ENCODE measurements at regions not wholly inside any gene's neighbourhood (a gene's known extent, or its start where the extent isn't known, plus 50 kb on each side); places are given as distances from the start of the nearest gene placed in this dataset.

DNA sequence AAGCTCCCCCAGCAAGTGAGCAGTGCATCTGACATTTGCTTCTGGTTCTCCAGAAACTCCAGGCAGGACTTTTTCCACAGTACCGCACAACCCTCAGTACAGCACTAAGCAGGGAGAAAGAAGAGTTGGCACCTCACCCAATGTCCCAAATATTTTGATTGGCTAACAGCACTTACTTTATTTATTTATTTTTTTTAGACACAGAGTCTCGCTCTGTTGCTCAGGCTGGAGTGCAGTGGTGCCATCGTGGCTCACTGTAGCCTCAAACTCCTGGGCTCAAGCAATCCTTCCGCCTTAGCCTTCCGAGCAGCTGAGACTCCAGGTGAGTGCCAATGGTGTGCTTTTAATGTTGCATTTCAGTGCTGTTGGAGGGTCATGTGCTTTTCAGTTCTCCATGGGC lies 200.3 kb upstream of the ZMIZ1 start:
- TF ChIP-seq POLR2A (IDR thresholded peaks at IDR 0.05) (no peak), CTCF (IDR thresholded peaks at IDR 0.05) (no peak), EP300 (IDR thresholded peaks at IDR 0.05) (no peak)

All from tibial nerve (tissue), 4 donors.